GM12864 (cell line): ENCODE measurements at regions not wholly inside any gene's neighbourhood (a gene's known extent, or its start where the extent isn't known, plus 50 kb on each side); places are given as distances from the start of the nearest gene placed in this dataset.

ENCODE experiments used
- DNase-seq: peaks from one replicate; pipeline ENCODE4 v3.0.0-alpha.2; 2011; ENCODE audit warnings: low read depth
- H3K4me3 ChIP-seq: 2 replicates; pipeline ENCODE4 v1.5.1; 2011; ENCODE audit warnings: mild to moderate bottlenecking, low read depth, low read length, control low read depth
- TF ChIP-seq, protein P1 (sequence below): IDR thresholded peaks from 2 replicates; pipeline ENCODE4 v1.5.1; 2011; ENCODE audit warnings: low read depth, mild to moderate bottlenecking, moderate library complexity, low read length, control low read depth, inconsistent platforms; ENCODE audit errors: missing control alignments

DNA sequence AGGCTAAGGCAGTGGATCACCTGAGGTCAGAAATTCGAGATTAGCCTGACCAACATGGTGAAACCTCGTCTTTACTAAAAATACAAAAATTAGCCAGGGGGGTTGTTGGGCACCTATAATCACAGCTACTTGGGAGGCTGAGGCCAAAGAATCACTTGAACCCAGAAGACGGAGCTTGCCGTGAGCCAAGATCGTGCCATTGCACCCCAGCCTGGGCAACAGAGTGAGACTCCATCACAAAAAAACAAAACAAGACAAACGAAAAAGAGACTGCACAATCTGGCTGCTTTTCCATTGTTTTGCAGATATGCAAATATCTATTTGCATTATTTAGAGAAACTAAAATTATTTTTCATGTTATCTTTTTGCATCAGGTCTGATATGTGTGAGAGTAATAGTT is 83.6 kb downstream of the ZNF486 start:
- no peak for DNase-seq
- TF ChIP-seq, protein P1, sequence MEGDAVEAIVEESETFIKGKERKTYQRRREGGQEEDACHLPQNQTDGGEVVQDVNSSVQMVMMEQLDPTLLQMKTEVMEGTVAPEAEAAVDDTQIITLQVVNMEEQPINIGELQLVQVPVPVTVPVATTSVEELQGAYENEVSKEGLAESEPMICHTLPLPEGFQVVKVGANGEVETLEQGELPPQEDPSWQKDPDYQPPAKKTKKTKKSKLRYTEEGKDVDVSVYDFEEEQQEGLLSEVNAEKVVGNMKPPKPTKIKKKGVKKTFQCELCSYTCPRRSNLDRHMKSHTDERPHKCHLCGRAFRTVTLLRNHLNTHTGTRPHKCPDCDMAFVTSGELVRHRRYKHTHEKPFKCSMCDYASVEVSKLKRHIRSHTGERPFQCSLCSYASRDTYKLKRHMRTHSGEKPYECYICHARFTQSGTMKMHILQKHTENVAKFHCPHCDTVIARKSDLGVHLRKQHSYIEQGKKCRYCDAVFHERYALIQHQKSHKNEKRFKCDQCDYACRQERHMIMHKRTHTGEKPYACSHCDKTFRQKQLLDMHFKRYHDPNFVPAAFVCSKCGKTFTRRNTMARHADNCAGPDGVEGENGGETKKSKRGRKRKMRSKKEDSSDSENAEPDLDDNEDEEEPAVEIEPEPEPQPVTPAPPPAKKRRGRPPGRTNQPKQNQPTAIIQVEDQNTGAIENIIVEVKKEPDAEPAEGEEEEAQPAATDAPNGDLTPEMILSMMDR = no peak
- H3K4me3 ChIP-seq = no peak overlapping the region

DNA sequence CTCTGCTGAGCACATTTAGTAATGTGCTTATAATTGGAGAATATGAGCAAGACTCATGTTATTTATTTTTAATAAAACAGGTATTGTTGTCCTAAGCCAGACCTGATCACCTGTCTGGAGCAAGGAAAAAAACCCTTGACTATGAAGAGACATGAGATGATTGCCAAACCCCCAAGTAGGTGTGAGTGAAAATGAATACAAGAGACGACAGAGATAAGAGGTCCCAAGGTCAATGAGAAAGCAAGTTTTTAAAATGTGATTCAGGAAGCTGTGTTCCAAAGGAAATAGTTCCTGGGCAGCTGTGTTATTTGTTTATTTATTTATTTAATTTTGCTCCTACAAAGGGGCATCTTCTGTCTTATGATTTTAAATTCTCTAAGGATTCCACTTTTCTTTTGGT is 83.1 kb downstream of the ZNF486 start:
- H3K4me3 ChIP-seq = no peak overlapping the region
- no peak for DNase-seq
- TF ChIP-seq, protein P1 = no peak
